ENCODE measurements at regions not wholly inside any gene's neighbourhood (a gene's known extent, or its start where the extent isn't known, plus 50 kb on each side); places are given as distances from the start of the nearest gene placed in this dataset.

DNA sequence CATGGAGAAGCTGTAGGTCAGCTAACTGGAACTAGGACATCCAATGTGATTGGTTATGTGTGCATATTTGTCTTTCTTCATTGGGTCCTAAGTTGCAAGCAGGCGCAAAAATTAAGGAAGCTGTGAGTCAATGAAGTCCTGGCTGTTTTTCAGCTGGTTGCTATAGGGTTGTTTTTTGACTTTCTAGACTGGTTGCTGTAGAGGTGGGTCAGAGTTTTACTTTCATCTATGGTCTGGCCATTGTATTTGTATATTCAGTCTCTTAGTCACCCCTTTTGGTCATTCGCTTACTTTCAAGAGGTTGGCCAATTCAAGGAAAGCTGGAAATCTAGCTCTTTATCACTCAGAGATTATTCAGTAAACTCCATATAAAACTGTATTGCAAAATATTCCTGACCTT, 62.0 kb upstream of the AMZ2 start:
- TF ChIP-seq ZNF670 (tag by site-specific recombination; IDR thresholded peaks at IDR 0.05; ENCODE audit: low read depth) (no peak), ZNF529 (tag by site-specific recombination; IDR thresholded peaks at IDR 0.05; ENCODE audit: insufficient replicate concordance) (no peak)
- TF ChIP-seq, protein P1, sequence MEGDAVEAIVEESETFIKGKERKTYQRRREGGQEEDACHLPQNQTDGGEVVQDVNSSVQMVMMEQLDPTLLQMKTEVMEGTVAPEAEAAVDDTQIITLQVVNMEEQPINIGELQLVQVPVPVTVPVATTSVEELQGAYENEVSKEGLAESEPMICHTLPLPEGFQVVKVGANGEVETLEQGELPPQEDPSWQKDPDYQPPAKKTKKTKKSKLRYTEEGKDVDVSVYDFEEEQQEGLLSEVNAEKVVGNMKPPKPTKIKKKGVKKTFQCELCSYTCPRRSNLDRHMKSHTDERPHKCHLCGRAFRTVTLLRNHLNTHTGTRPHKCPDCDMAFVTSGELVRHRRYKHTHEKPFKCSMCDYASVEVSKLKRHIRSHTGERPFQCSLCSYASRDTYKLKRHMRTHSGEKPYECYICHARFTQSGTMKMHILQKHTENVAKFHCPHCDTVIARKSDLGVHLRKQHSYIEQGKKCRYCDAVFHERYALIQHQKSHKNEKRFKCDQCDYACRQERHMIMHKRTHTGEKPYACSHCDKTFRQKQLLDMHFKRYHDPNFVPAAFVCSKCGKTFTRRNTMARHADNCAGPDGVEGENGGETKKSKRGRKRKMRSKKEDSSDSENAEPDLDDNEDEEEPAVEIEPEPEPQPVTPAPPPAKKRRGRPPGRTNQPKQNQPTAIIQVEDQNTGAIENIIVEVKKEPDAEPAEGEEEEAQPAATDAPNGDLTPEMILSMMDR (tag by site-specific recombination; IDR thresholded peaks at IDR 0.05): no peak
